ENCODE measurements at regions not wholly inside any gene's neighbourhood (a gene's known extent, or its start where the extent isn't known, plus 50 kb on each side); places are given as distances from the start of the nearest gene placed in this dataset.

GRCh38 chr11:91835051-91835560, 389.5 kb upstream of the FAT3 start:
- no peak for TF ChIP-seq CTCF (IDR thresholded peaks at IDR 0.05; ENCODE audit: poor library complexity, severe bottlenecking)
- ATAC-seq (ENCODE audit: low read depth) (no peak), DNase-seq (ENCODE audit: low spot score) (no peak)

GRCh38 chr11:91828901-91829300, 395.7 kb upstream of the FAT3 start:
- no peaks in the 10 kb centered on the region for H3K9me3 ChIP-seq (ENCODE audit: severe bottlenecking)
- no peak for ATAC-seq (ENCODE audit: low read depth)
- no peak for TF ChIP-seq CTCF (IDR thresholded peaks at IDR 0.05; ENCODE audit: poor library complexity, severe bottlenecking)

More at GRCh38 chr11:91835051-91835560, 389.5 kb upstream of the FAT3 start:
- Histone ChIP-seq H3K27ac (ENCODE audit: poor library complexity, severe bottlenecking) (no peak overlapping the region), H3K27me3 (ENCODE audit: insufficient read depth, poor library complexity, severe bottlenecking) (no peaks in the 10 kb centered on the region), H3K4me3 (ENCODE audit: severe bottlenecking) (no peak overlapping the region), H3K9me3 (ENCODE audit: severe bottlenecking) (no peaks in the 10 kb centered on the region), H3K4me1 (ENCODE audit: insufficient read depth, poor library complexity, severe bottlenecking) (no peaks in the 10 kb centered on the region), H3K36me3 (ENCODE audit: low read depth) (no peaks in the 10 kb centered on the region)

GRCh38 chr11:91825777-91826176, 398.8 kb upstream of the FAT3 start:
- no peak for TF ChIP-seq CTCF (IDR thresholded peaks at IDR 0.05; ENCODE audit: poor library complexity, severe bottlenecking)
- Histone ChIP-seq H3K4me3 (ENCODE audit: severe bottlenecking) (no peak overlapping the region), H3K36me3 (ENCODE audit: low read depth) (no peaks in the 10 kb centered on the region), H3K9me3 (ENCODE audit: severe bottlenecking) (no peaks in the 10 kb centered on the region), H3K27me3 (ENCODE audit: insufficient read depth, poor library complexity, severe bottlenecking) (no peaks in the 10 kb centered on the region), H3K4me1 (ENCODE audit: insufficient read depth, poor library complexity, severe bottlenecking) (no peaks in the 10 kb centered on the region), H3K27ac (ENCODE audit: poor library complexity, severe bottlenecking) (no peak overlapping the region)
- no peak for ATAC-seq (ENCODE audit: low read depth)
- no peak for DNase-seq (ENCODE audit: low spot score)

More at GRCh38 chr11:91828901-91829300, 395.7 kb upstream of the FAT3 start:
- no peaks in the 10 kb centered on the region for H3K36me3 ChIP-seq (ENCODE audit: low read depth)
- no peak overlapping the region for H3K4me3 ChIP-seq (ENCODE audit: severe bottlenecking)
- no peaks in the 10 kb centered on the region for H3K27me3 ChIP-seq (ENCODE audit: insufficient read depth, poor library complexity, severe bottlenecking)
- no peak overlapping the region for H3K27ac ChIP-seq (ENCODE audit: poor library complexity, severe bottlenecking)
- no peak for DNase-seq (ENCODE audit: low spot score)
- no peaks in the 10 kb centered on the region for H3K4me1 ChIP-seq (ENCODE audit: insufficient read depth, poor library complexity, severe bottlenecking)

GRCh38 chr11:91823252-91823830, 401.3 kb upstream of the FAT3 start:
- ATAC-seq (ENCODE audit: low read depth) (no peak), DNase-seq (ENCODE audit: low spot score) (no peak)
- Histone ChIP-seq H3K9me3 (ENCODE audit: severe bottlenecking) (no peaks in the 10 kb centered on the region), H3K36me3 (ENCODE audit: low read depth) (no peaks in the 10 kb centered on the region), H3K27ac (ENCODE audit: poor library complexity, severe bottlenecking) (no peak overlapping the region), H3K4me1 (ENCODE audit: insufficient read depth, poor library complexity, severe bottlenecking) (no peaks in the 10 kb centered on the region), H3K27me3 (ENCODE audit: insufficient read depth, poor library complexity, severe bottlenecking) (no peaks in the 10 kb centered on the region), H3K4me3 (ENCODE audit: severe bottlenecking) (no peak overlapping the region)
- no peak for TF ChIP-seq CTCF (IDR thresholded peaks at IDR 0.05; ENCODE audit: poor library complexity, severe bottlenecking)

- Histone ChIP-seq H3K4me1 (ENCODE audit: insufficient read depth, poor library complexity, severe bottlenecking) (no peaks in the 10 kb centered on the region), H3K9me3 (ENCODE audit: severe bottlenecking) (no peaks in the 10 kb centered on the region), H3K4me3 (ENCODE audit: severe bottlenecking) (no peak overlapping the region), H3K36me3 (ENCODE audit: low read depth) (no peaks in the 10 kb centered on the region), H3K27me3 (ENCODE audit: insufficient read depth, poor library complexity, severe bottlenecking) (no peaks in the 10 kb centered on the region), H3K27ac (ENCODE audit: poor library complexity, severe bottlenecking) (no peak overlapping the region)
- ATAC-seq (ENCODE audit: low read depth) (no peak), DNase-seq (ENCODE audit: low spot score) (no peak)
- no peak for TF ChIP-seq CTCF (IDR thresholded peaks at IDR 0.05; ENCODE audit: poor library complexity, severe bottlenecking)
Measured at GRCh38 chr11:91822805-91823204, 401.8 kb upstream of the FAT3 start.
